MM.1S (cell line): ENCODE measurements at regions not wholly inside any gene's neighbourhood (a gene's known extent, or its start where the extent isn't known, plus 50 kb on each side); places are given as distances from the start of the nearest gene placed in this dataset.

Experiments
- CTCF ChIP-seq: fragments of 300-600 bp; sonication (generic); IDR thresholded peaks from 2 replicates; pipeline ENCODE4 v1.5.1; 2016; ENCODE audit warnings: antibody characterized with exemption, low read length, mixed read lengths
- EZH2 ChIP-seq: fragments of 300-600 bp; sonication (generic); optimal IDR thresholded peaks from 2 replicates; pipeline ENCODE3; 2017; ENCODE audit warnings: low read depth, mild to moderate bottlenecking, antibody characterized with exemption, low read length, mixed read lengths
- EZH2phosphoT487 ChIP-seq: fragments of 300-600 bp; sonication (generic); IDR thresholded peaks from 2 replicates; pipeline ENCODE4 v1.6.1; 2018; ENCODE audit warnings: antibody characterized with exemption, low read length

GRCh38 chr13:70408865-70409264 lies 300.6 kb upstream of the KLHL1 start:
- no peak for TF ChIP-seq CTCF
- TF ChIP-seq EZH2 = no peak
- TF ChIP-seq EZH2phosphoT487 = no peak
